ENCODE measurements at regions not wholly inside any gene's neighbourhood (a gene's known extent, or its start where the extent isn't known, plus 50 kb on each side); places are given as distances from the start of the nearest gene placed in this dataset.

- TF ChIP-seq TP53 (CRISPR knock-in tag; IDR thresholded peaks at IDR 0.05) (no peak), CTCF (IDR thresholded peaks at IDR 0.05) (no peak), ZBTB21 (CRISPR knock-in tag; IDR thresholded peaks at IDR 0.05; ENCODE audit: borderline replicate concordance) (no peak)
Measured at GRCh38 chr6:85065831-85066230, 301.4 kb upstream of the TBX18 start.

Data from WTC11 (cell line).